ENCODE measurements at regions not wholly inside any gene's neighbourhood (a gene's known extent, or its start where the extent isn't known, plus 50 kb on each side); places are given as distances from the start of the nearest gene placed in this dataset.

DNA sequence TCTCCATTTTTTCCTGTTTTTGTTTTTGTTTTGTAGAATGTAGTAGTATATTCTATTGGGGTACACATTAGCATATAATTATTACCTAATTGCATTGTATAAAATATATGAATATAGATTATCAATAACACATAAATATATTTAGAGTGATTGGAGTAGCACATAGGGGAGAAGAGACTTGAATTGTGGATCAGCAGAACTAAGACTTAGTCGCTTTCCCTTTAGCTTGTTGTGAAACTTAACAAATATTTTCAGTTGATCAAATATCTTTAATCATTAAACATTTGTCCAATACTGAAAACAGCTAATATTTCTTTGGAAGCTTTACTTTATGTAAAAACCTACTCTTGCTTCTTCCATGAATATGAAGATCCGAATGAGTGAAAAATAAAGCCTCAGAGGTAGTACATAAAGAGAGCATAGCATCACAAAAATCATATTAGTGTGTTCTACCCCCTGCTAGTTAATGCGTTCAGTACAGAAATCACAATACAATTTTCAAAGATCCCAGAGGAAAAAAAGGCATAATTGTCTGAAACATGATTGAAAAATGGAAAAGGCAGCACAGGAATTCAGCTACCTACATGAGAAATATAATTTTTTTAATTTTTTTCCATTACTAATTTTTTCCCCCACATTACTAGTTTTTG is 1348.0 kb upstream of the PRR20A start:
- H3K9ac ChIP-seq (ENCODE audit: low read length): no peak overlapping the region
- no peaks in the 10 kb centered on the region for H3K9me3 ChIP-seq (ENCODE audit: control extremely low read depth in 1 of 3, control insufficient read depth in 2 of 3, insufficient read depth in 1 of 3, low read length in 2 of 3)
- H3K27me3 ChIP-seq (replicated peaks in 1 of 4; ENCODE audit: control extremely low read depth in 1 of 4, control insufficient read depth in 3 of 4, insufficient read depth in 4 of 4, low read length in 3 of 4): no peaks in the 10 kb centered on the region
- ChIA-PET POLR2A (no interaction called here), CTCF (no interaction called here)
- no peak overlapping the region for H3K27ac Mint-ChIP-seq
- no peak overlapping the region for H3K4me2 ChIP-seq (replicated peaks; ENCODE audit: low read depth, low read length, poor library complexity, severe bottlenecking)
- no peaks in the 10 kb centered on the region for H3K79me2 ChIP-seq (ENCODE audit: control insufficient read depth, insufficient read depth, low read length)
- peaks cover 6% of the 10 kb centered on the region for H3K9me3 Mint-ChIP-seq (ENCODE audit: insufficient read depth)
- intact Hi-C loops (cut with micrococcal nuclease): no loop called here
- H4K20me1 ChIP-seq (ENCODE audit: control insufficient read depth, insufficient read depth, low read length, poor library complexity, severe bottlenecking): no peaks in the 10 kb centered on the region
- no peak for DNase-seq
- no peaks in the 10 kb centered on the region for H3K36me3 ChIP-seq (replicated peaks in 1 of 2; ENCODE audit: control extremely low read depth in 1 of 2, control insufficient read depth in 1 of 2, extremely low read depth in 1 of 2, insufficient read depth in 2 of 2, low read length in 1 of 2)
- WGBS (ENCODE audit: insufficient coverage): no CpG with 5 or more reads among the region's 3 CpGs
- no peaks in the 10 kb centered on the region for H3K4me1 Mint-ChIP-seq
- H3K4me1 ChIP-seq (ENCODE audit: control insufficient read depth in 2 of 2, insufficient read depth in 2 of 2, low read length in 2 of 2): no peaks in the 10 kb centered on the region
- no peak overlapping the region for H3K4me3 ChIP-seq (ENCODE audit: control extremely low read depth in 1 of 5, extremely low read depth in 1 of 5, insufficient read depth in 1 of 5, low read depth in 2 of 5, low read length in 4 of 5)
- H2AFZ ChIP-seq (ENCODE audit: insufficient read depth, low read depth, low read length, poor library complexity, severe bottlenecking): no peak overlapping the region
- no peaks in the 10 kb centered on the region for H3K27me3 Mint-ChIP-seq
- no peak for ATAC-seq (ENCODE audit: low read depth)
- no peak overlapping the region for H3K27ac ChIP-seq (ENCODE audit: low read length in 2 of 2)
- no peak overlapping the region for H3K4me3 Mint-ChIP-seq
- no peak for TF ChIP-seq EZH2 (IDR thresholded peaks at IDR 0.05; ENCODE audit: borderline replicate concordance, insufficient read depth, low read depth, low read length, poor library complexity, severe bottlenecking)
- TF ChIP-seq, protein P1, sequence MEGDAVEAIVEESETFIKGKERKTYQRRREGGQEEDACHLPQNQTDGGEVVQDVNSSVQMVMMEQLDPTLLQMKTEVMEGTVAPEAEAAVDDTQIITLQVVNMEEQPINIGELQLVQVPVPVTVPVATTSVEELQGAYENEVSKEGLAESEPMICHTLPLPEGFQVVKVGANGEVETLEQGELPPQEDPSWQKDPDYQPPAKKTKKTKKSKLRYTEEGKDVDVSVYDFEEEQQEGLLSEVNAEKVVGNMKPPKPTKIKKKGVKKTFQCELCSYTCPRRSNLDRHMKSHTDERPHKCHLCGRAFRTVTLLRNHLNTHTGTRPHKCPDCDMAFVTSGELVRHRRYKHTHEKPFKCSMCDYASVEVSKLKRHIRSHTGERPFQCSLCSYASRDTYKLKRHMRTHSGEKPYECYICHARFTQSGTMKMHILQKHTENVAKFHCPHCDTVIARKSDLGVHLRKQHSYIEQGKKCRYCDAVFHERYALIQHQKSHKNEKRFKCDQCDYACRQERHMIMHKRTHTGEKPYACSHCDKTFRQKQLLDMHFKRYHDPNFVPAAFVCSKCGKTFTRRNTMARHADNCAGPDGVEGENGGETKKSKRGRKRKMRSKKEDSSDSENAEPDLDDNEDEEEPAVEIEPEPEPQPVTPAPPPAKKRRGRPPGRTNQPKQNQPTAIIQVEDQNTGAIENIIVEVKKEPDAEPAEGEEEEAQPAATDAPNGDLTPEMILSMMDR (IDR thresholded peaks at IDR 0.05): no peak

DNA sequence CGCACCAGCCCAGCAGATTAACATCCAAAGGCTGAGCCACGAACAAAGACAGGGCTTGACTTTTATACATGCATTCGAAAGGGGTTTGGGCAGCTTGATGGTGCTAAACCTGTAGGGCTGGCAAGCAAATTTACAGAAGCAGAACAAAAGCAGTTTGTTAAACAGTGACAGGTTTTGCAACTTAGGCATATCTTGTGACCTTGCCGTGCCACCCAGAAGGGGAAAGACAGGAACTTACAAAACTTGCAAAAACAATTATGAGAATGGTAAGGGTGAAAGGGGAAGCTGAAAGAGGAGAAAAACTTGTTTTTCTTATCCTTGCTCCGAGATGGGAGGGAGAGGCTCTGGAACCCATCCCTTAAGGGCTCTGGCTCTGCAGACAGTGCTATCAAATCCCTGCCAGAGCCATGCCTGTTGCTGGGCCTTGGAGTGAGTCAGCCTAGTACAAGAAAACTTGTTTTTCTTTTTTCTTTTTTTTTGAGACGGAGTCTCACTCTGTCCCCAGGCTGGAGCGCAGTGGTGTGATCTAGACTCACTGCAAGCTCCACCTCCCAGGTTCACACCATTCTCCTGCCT is 1325.2 kb upstream of the PRR20A start:
- H3K4me3 Mint-ChIP-seq: no peak overlapping the region
- no peak for DNase-seq
- Histone ChIP-seq H3K79me2 (ENCODE audit: control insufficient read depth, insufficient read depth, low read length) (no peaks in the 10 kb centered on the region), H3K4me3 (ENCODE audit: control extremely low read depth in 1 of 5, extremely low read depth in 1 of 5, insufficient read depth in 1 of 5, low read depth in 2 of 5, low read length in 4 of 5) (no peak overlapping the region), H3K9ac (ENCODE audit: low read length) (no peak overlapping the region), H3K4me2 (replicated peaks; ENCODE audit: low read depth, low read length, poor library complexity, severe bottlenecking) (no peak overlapping the region), H3K4me1 (ENCODE audit: control insufficient read depth in 2 of 2, insufficient read depth in 2 of 2, low read length in 2 of 2) (no peaks in the 10 kb centered on the region), H3K36me3 (replicated peaks in 1 of 2; ENCODE audit: control extremely low read depth in 1 of 2, control insufficient read depth in 1 of 2, extremely low read depth in 1 of 2, insufficient read depth in 2 of 2, low read length in 1 of 2) (no peaks in the 10 kb centered on the region), H3K27me3 (replicated peaks in 1 of 4; ENCODE audit: control extremely low read depth in 1 of 4, control insufficient read depth in 3 of 4, insufficient read depth in 4 of 4, low read length in 3 of 4) (no peaks in the 10 kb centered on the region), H3K9me3 (ENCODE audit: control extremely low read depth in 1 of 3, control insufficient read depth in 2 of 3, insufficient read depth in 1 of 3, low read length in 2 of 3) (peaks cover 0 to 8% (median 0%) of the 10 kb centered on the region in 3 donors), H4K20me1 (ENCODE audit: control insufficient read depth, insufficient read depth, low read length, poor library complexity, severe bottlenecking) (no peaks in the 10 kb centered on the region), H3K27ac (ENCODE audit: low read length in 2 of 2) (no peak overlapping the region), H2AFZ (ENCODE audit: insufficient read depth, low read depth, low read length, poor library complexity, severe bottlenecking) (no peak overlapping the region)
- TF ChIP-seq, protein P1 (IDR thresholded peaks at IDR 0.05): no peak
- TF ChIP-seq EZH2 (IDR thresholded peaks at IDR 0.05; ENCODE audit: borderline replicate concordance, insufficient read depth, low read depth, low read length, poor library complexity, severe bottlenecking): no peak
- 82% methylated on average over 7 of the region's 7 CpGs for WGBS (ENCODE audit: insufficient coverage)
- no peak overlapping the region for H3K27ac Mint-ChIP-seq
- ChIA-PET POLR2A (no interaction called here), CTCF (no interaction called here)
- intact Hi-C loops (cut with micrococcal nuclease): no loop called here
- no peaks in the 10 kb centered on the region for H3K4me1 Mint-ChIP-seq
- no peak for ATAC-seq (ENCODE audit: low read depth)
- H3K9me3 Mint-ChIP-seq (ENCODE audit: insufficient read depth): no peaks in the 10 kb centered on the region
- no peaks in the 10 kb centered on the region for H3K27me3 Mint-ChIP-seq

Data from B cell (primary cell).